ENCODE measurements at regions not wholly inside any gene's neighbourhood (a gene's known extent, or its start where the extent isn't known, plus 50 kb on each side); places are given as distances from the start of the nearest gene placed in this dataset.

GRCh38 chr7:110071192-110071591 lies 1019.7 kb upstream of the LRRN3 start:
- Histone ChIP-seq H3K4me1 (ENCODE audit: control insufficient read depth, insufficient read depth, low read length) (no peaks in the 10 kb centered on the region), H3K4me2 (ENCODE audit: low read depth, low read length) (no peak overlapping the region), H2AK5ac (ENCODE audit: low read depth, low read length) (no peak overlapping the region), H4K5ac (ENCODE audit: low read depth, low read length) (no peak overlapping the region), H4K20me1 (ENCODE audit: insufficient read depth, low read length) (no peaks in the 10 kb centered on the region), H3K56ac (ENCODE audit: extremely low read depth, insufficient read depth, low read length) (no peak overlapping the region), H3K27ac (ENCODE audit: insufficient read depth, low read length) (no peak overlapping the region), H4K8ac (ENCODE audit: low read depth in 2 of 2, low read length in 2 of 2) (no peak overlapping the region), H2BK15ac (ENCODE audit: low read depth, low read length) (no peak overlapping the region), H3K23ac (ENCODE audit: low read depth, low read length) (no peak overlapping the region), H2BK5ac (ENCODE audit: low read depth, low read length, poor library complexity, severe bottlenecking) (no peak overlapping the region), H3K4ac (ENCODE audit: low read depth, low read length) (no peak overlapping the region), H3K4me3 (ENCODE audit: insufficient read depth, low read depth, low read length) (no peak overlapping the region), H3K9me3 (ENCODE audit: control insufficient read depth, insufficient read depth, low read length) (no peaks in the 10 kb centered on the region), H3K27me3 (ENCODE audit: control insufficient read depth, insufficient read depth, low read length) (no peaks in the 10 kb centered on the region), H3K79me1 (ENCODE audit: low read depth in 1 of 2, low read length in 2 of 2) (no peaks in the 10 kb centered on the region), H2AFZ (replicated peaks; ENCODE audit: low read length, poor library complexity) (no peak overlapping the region), H3K9ac (ENCODE audit: low read depth, low read length) (no peak overlapping the region), H3K14ac (replicated peaks; ENCODE audit: low read depth, low read length) (no peak overlapping the region), H2BK120ac (ENCODE audit: low read depth, low read length) (no peak overlapping the region), H3K36me3 (ENCODE audit: control insufficient read depth, insufficient read depth, low read length) (no peaks in the 10 kb centered on the region), H3K9me1 (ENCODE audit: insufficient read depth, low read length) (no peaks in the 10 kb centered on the region), H2AK9ac (replicated peaks; ENCODE audit: low read depth, low read length, poor library complexity) (no peak overlapping the region), H4K91ac (ENCODE audit: insufficient read depth, low read depth, low read length) (no peak overlapping the region), H2BK20ac (ENCODE audit: low read depth, low read length) (no peak overlapping the region), H3K18ac (ENCODE audit: low read depth, low read length) (no peak overlapping the region)
- WGBS, 2 experiments (ENCODE audit: extremely low coverage in 2 of 2, insufficient read length in 1 of 2), result no CpG with 5 or more reads among the region's 4 CpGs
- in situ Hi-C loops (cut with MboI; ENCODE audit: low sequenced_read_pairs) (no loop called here), intact Hi-C loops (cut with micrococcal nuclease) (no loop called here), dilution Hi-C loops (cut with HindIII; ENCODE audit: low sequenced_read_pairs, unreplicated experiment) (no loop called here)
- no peak for DNase-seq
- no peak for ATAC-seq (ENCODE audit: low read depth)
- ChIA-PET POLR2A (ENCODE audit: unreplicated experiment) (no interaction called here), CTCF (no interaction called here)
- BruUV-seq (replicated peaks), result no TSS peak
- TF ChIP-seq ELK1 (IDR thresholded peaks at IDR 0.05; ENCODE audit: borderline replicate concordance, low read depth, low read length) (no peak), CTCF (conservative IDR thresholded peaks at IDR 0.05; ENCODE audit: low read depth, low read length) (no peak), MAZ (IDR thresholded peaks at IDR 0.05; ENCODE audit: borderline replicate concordance, low read depth, low read length) (no peak), BHLHE40 (IDR thresholded peaks at IDR 0.05; ENCODE audit: low read depth, low read length) (no peak), POLR2A (IDR thresholded peaks at IDR 0.05; ENCODE audit: low read depth, low read length) (no peak), NFE2L2 (IDR thresholded peaks at IDR 0.05; ENCODE audit: low read depth, low read length) (no peak), FOS (IDR thresholded peaks at IDR 0.05; ENCODE audit: low read depth, low read length) (no peak), CHD1 (IDR thresholded peaks at IDR 0.05; ENCODE audit: low read depth, low read length) (no peak), MXI1 (IDR thresholded peaks at IDR 0.05; ENCODE audit: borderline replicate concordance, low read depth, low read length) (no peak), CEBPB (IDR thresholded peaks at IDR 0.05; ENCODE audit: low read depth, low read length) (no peak), SMC3 (IDR thresholded peaks at IDR 0.05; ENCODE audit: low read depth, low read length) (no peak), RCOR1 (IDR thresholded peaks at IDR 0.05; ENCODE audit: insufficient replicate concordance, low read length) (no peak), RAD21 (IDR thresholded peaks at IDR 0.05; ENCODE audit: low read length) (no peak), MAFK (IDR thresholded peaks at IDR 0.05; ENCODE audit: low read depth, low read length) (no peak), RFX5 (IDR thresholded peaks at IDR 0.05; ENCODE audit: low read depth, low read length) (no peak), USF2 (IDR thresholded peaks at IDR 0.05; ENCODE audit: low read depth, low read length) (no peak)
